ENCODE measurements at regions not wholly inside any gene's neighbourhood (a gene's known extent, or its start where the extent isn't known, plus 50 kb on each side); places are given as distances from the start of the nearest gene placed in this dataset.

DNA sequence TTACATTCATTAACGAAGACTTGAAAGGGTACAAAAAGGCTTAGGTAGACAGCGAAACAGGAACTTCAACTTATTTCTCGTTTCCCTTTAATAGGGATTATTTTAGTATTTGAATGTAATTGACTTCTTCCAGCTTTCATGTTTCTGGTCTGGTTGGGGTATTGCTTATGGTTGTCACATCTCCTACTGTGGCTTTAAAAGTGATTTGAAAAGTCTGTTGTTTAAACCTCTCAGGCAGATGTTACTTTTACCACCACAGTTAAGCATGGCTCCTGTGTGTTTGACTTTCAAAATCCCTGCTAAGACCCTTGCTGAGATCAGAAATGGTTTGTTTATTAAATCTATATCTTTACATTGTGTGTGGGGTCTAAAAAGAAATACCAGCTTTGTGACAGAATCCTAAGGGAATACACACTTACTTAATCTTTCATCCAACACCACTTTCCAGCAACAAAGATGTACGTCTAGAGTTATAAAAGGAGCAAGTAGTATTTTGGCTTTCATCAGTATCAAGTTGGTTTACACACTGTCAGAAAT, 661.2 kb downstream of the FAT4 start:
- DNase-seq: no peak

DNA sequence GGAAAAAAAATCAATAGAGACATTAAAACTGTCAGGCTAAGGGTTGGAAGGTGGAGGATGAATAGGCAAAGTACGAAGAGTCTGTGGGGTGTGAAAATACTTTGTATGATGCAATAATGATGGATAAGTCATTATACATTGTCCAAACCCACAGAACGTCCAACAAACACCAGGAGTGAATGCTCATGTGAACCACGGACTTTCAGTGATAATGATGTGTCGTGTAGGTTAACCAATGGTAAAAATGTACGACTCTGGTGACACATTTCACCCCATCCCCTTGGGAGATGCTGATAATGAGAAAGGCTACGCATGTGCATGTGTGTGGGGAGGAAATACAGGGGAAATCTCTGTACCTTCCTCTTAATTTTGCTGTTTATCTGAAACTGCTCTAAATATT, 665.2 kb downstream of the FAT4 start:
- no peak for DNase-seq

DNA sequence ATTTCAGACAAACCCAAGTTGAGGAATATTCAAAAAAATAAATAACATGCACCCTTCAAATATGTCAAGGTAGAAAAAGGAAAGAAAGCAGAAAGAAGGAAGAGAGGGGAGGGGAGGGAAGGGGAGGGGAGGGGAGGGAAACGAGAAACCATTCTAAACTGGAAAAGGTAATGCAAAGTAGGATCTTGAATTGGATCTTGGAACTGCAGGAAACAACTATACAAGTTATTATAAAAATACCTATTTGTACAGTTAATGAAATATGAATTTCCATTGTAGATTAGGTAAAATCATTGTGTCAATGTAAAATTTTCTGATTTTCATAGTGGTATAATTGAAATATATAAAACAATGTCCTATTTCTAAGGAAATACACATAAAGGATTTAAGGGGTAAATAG, 668.4 kb downstream of the FAT4 start:
- no peak for DNase-seq

DNA sequence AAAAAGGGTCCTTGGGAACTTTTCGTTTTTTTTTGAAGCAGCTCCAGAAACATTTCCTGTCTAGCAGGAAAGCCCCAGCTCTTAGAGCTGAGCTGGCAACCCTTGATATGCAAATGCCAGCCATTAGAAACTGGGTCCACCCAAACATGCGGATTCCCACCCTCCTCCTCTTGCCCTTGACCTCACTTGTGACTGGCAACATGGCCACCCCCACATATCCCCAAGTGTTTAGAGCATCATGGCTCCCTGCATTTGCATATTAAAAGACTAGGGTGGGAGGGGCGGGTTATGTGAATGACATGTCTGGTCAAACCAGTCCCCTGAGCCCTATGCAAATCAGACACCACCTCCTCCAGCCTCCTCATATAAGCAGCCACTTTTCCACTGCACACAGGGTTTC, 671.1 kb downstream of the FAT4 start:
- DNase-seq: peak; percentile 42

DNA sequence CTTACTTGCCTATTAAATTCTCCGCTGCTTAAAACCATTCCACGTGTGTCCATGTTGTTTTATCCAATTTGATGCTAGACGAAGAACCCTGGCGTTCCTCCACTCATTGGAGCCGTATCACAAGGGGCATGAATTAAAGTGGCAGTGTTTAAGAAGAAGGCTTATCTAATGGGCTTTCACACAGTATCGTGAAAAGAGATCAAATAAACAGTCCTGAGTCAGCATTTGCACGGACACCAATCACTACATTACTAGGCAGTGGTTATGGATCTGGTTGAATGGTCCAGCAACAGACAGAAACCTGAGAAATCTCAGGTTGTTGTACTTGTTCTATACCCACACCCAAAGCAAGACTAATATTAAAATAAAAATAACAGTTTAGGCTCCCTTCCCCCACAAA, 671.6 kb downstream of the FAT4 start:
- DNase-seq: no peak

DNA sequence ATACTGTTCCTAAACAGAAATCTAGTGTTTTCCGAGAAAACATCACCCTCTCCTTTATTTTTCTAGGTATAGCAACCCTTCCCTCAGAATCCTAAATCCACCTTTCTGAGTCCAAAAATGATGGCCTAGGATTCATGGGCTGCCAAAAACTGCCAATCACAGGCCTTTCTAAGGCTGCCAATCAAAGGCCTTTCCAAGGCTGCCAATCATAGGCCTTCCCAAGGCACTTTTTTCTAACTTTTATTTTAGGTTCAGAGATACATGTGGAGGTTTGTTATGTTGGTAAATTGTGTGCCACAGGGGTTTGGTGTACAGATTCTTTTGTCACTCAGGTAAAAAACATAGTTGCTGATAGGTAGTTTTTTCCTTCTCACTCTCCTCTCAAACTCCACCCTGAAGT, 673.7 kb downstream of the FAT4 start:
- DNase-seq: no peak

DNA sequence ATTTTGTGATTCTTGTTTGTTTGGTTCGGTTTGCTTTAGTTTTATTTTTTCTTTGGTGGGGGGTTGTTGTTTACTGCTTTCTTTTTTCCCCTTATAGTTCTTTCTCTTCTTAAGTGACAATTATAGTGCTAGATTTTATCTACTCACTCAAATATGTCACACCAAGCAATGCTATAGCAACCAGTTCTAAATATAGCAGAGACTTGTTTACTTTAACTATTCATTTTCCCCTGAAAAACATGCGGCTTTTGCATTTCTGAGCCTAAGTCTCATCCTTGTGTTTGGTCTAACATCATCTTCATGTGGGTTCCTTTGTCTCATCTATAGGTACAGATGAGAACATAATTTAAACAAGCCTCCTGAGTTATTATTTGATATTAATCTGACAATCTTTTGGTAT, 676.6 kb downstream of the FAT4 start:
- no peak for DNase-seq

DNA sequence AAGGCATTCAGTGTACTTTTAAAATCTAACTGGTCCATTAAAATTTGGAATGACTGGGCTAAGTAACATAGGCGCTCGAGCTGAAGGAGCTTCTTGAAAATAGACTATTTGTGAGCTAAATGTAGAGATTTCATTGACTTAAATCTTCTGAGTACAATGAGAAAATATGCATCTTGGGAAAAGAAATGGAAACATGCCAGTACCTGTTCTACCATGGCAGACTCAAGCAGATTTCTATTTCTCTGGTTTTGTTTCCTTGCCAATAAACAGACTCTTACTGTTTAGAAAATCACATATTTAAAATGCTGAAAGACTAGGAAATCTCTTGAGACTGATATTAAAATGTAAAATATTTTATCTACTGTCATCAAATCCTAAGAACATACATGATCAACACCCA, 678.1 kb downstream of the FAT4 start:
- DNase-seq: no peak

DNA sequence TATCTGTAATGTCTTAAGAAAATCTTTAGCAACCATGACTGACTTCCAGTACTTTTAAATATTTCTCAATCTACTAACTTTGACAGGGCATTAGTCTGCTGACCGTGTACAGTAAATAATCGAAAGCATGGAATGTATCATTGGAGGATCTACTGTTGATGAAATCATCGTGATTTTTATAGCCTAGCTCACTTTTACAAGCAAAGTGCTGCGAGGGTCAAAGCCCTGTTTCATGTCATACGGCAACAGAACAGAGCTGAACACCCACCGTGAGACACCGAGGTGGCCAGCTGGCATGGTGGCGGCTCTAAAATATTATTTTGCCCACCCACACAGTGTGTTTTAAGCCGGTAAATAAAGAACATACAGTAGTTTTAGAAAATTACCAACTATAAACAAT, 679.3 kb downstream of the FAT4 start:
- DNase-seq: no peak

DNA sequence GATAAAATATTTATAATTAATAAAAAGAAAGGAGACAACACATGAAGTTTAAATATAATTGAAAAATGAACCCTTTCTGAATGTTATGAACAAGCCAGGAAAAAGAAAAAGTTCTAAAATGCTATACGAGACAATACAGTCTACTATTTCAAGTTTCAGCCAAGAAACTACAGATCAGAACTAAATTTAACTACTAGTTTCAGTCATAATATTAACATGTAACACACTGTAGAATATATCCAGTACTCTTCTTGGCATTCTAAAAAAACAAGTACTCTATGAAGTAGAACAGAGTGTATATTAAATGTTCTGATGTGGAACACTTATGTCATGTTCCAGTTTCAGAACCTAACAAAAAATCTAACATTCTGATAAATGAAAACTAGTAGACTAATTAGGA, 679.7 kb downstream of the FAT4 start:
- DNase-seq: no peak

DNA sequence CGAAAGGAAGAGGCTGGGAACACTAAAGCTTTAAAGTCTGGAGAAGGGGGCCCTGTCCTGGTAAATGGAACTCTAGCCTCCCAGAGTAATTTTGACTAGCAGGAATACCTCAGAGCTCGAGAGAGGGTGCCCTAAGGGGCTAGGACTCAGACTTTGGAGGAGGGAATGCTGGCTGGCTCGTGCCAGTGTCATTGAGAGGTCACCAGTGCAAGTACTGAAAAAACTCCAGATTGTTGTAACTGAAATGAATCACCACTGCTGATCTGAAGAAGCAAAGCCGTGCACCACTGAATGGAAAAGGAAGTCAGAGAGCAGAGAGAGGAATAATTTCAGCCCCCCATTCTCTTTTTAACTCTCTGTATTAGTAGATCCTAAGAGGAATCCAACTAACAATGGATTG, 690.2 kb downstream of the FAT4 start:
- no peak for DNase-seq

DNA sequence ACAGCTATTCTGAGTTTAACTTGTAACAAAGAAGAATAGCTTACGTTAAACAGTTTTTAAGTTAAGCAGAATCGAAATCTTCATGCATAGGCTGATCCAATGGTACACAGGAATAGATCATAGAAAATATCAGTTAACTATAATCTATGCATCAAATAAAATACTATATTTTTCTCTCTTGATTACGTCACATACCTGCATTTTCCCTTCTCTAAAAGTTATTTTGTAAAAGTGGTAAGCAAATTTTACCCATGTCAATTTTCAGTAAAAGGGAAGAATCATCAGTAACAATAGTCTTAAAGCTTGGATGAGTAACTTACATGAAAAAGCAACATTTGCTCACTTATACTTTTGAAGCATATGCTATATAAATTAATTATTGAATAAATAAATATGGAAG, 692.4 kb downstream of the FAT4 start:
- no peak for DNase-seq

DNA sequence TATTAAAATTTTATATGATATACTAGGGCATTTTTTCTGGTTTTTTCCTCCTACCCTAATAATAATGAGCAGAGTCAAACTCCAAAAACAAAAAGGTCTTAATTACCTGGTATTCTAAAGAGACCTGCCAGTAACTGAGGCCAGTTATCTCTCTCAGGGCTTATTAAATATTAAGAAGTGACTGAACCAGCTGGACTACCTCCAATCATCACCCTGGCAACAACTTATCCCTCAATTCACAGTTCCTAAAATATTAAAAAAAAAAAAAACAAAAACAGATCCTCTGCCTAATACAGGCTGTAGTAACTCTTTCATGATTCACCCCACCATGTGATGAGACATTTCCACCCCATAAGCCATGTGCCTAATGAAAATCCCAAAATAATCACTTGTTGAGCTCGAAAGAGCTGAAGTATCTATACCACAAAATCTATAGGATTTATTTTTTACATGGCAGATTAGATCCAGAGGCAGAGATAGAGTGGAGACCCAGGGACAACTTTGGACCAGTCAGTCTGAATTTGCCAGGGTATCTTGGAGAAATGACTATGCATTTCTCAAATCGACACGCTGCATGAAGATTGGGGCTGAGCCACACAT, 698.0 kb downstream of the FAT4 start:
- no peak for DNase-seq

DNA sequence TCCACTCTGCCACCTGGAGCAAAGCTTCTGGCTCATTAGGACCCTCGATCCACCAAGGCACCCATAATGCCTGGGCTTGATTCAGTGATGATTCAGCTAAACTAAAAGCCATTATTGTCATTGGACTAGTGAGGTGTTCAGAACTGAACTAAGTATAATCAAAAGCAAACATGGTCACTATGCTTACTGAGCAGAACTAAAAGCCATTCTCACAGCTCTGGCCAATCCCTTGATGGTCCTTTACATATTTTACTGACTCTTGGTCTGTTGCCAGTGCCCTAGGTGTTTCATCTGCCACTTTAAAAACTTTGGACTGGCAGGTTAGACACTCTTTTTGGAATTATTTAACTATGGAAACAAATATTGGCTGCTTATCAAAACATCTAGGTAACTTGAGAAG, 703.5 kb downstream of the FAT4 start:
- DNase-seq: no peak

DNA sequence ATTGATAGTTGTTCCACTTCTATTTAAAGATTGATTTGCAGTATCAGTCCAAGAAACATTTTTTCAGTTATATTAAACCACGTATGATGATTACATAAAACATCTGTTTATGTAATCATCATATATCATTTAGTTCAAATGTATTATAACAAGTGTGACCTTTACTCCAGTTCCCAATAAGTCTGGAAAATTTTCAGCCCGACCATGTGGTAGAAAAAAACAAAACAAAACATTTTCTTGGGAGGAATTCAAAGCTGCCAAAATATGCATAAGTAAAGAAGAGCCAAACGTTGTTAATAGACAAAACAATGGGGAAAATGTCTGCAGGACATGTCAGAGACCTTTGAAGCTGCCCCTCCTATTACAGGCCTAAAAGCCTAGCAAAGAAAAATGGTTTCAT, 709.1 kb downstream of the FAT4 start:
- no peak for DNase-seq

DNA sequence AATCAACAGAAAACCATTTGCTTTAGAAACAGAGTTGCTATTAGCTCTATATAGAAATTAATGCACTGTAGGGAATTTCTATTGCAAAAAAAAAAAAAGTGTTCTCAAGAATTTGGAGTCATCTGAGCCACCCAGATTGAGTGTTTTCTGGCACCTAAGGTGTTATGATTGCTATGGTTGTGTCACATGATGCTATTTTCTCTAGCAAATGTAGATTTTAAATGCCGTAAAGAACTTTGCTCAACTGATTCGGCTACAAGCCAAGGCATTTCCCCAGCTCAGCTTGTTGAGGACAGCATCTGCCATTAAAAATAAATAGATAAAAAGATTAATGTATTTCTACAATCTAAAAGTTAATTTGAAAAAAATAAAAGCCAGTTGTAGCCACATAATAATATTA, 712.8 kb downstream of the FAT4 start:
- no peak for DNase-seq

DNA sequence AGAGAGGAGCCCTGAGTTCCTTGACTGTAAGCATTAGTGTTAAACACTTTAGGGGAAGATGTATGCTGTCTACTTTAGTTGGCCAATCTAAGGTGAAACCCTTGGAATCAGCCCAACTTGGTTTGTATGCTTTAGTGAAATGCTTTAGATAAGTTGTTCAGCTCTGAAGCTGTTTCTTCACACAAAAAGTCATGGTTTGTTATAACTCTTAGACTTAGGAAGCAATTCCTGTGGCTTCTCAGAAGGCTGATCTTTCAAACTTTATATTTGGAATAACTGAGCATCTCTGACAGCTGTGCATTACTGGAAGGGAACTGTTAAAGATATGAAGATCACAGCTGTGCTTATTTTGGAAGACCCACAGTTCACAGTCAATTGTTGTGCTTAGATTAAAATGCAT, 714.1 kb downstream of the FAT4 start:
- no peak for DNase-seq

DNA sequence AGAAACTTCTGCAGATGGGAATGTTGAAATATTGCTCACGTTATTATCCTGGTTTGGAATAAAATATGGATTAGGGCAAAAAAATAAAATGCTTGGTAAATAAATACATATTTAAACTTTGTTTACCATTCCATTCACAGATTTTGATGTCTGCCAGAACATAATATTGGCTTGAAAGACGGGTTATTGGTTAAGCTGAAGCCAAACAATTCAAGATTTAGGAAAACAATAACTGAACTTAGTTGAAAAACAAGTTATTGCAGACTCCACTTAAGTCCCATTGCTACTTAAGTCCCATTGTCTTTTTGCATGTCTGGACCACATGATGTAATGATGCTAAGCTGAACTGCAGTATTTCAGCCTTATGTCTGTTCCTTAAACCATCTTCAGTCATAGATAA, 722.5 kb downstream of the FAT4 start:
- no peak for DNase-seq

DNA sequence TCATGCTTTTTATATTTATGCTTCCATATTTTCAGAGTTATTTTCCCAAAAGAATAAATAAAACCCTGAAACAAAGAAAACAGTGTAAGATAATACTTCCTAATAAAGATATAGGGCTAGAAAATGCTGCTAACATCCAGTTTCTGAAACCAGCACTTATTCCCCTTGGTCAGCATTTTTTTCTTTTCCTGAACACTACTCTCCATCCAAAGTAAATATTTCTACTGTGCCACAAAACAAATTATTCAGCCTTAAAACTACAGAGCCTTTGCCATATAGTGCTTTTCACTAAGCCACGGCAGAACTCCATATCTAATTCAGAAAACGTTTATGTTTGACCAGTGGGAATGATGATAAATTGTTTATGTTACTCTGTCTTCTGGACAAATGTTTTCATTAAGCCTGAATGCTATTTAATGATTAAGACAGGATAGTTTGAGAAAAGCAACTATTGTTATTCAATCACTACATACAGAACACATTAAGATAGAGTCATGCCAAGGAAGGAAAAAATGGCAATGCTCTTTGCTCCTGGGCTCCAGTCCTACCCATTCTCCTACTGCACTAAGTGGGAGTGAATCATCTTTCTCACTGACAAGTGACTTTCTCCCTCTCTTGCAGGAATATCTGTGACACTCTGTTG, 723.9 kb downstream of the FAT4 start:
- no peak for DNase-seq

DNA sequence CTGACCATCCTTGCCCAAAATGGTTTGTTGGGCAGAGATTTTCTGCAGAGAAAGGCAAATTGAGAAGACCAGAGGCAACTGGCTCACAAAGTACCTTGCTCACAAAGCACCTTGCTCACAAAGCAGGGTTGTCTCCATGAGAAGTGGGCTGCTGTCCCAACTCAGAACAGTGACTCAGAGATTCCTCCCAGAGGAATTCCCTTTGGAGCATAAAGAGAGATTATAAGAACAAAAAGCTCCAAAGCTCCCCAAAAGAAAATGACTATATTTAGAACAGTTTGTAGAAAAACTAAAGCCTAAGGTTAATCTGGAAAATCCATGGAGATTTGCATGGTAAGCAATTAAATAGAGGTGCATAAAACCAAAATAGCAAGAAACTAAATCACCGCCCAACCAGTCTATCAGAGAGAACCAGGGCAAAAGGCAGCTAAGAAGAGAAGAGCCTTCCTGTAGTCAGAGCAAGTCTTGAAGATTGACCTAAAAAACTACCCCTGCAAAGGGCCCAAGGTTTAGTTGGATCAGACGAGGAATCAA, 731.4 kb downstream of the FAT4 start:
- no peak for DNase-seq

DNA sequence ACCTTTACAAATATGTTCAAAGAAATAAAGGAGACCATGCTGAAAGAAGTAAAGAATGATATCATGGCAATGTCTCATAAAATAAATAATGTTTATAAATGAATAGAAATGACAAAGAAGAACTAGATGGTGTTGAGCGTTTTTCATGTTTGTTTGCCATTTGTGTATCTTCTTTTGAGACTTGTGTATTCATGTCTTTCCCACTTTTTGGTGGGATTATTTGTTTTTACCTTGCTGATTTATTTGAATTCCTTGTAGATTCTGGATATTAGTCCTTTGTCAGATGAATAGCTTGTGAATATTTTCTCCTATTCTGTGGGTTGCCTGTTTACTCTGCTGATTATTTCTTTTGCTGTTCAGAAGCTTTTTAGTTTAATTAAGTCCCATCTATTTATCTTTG, 732.4 kb downstream of the FAT4 start:
- no peak for DNase-seq

DNA sequence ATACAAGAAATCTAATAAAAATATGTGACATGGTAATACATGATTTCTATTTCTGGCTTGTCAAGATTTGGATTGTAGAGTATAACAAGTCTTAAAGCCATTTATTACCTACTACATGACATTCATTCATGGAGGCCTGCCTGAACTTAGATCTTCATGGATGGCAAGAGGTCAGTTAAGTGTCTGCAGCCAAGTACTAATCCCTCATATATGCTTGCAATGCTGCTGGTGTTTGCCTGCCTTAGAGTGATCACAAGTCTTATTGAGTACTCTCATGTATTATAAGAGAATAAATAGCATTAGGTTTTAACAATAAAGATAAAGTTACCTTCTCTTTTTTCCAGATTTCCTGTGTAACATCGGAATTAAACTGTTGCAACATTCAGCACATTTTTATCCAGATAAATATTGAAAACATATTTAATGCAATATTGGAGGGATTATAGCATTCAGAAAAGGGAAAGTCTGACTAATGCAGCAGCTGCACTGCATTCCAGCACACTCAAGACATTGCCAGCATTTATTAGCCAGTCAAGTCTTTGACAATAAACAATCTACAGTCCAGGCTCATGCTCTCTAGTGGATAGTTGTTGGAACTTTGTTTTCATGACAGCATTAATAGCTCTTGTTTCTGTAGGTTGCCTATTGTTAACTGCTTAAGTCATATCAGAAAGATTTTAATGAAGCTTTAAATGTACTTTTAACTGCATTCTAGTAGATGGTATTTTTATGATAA, 737.1 kb downstream of the FAT4 start:
- DNase-seq: no peak

DNA sequence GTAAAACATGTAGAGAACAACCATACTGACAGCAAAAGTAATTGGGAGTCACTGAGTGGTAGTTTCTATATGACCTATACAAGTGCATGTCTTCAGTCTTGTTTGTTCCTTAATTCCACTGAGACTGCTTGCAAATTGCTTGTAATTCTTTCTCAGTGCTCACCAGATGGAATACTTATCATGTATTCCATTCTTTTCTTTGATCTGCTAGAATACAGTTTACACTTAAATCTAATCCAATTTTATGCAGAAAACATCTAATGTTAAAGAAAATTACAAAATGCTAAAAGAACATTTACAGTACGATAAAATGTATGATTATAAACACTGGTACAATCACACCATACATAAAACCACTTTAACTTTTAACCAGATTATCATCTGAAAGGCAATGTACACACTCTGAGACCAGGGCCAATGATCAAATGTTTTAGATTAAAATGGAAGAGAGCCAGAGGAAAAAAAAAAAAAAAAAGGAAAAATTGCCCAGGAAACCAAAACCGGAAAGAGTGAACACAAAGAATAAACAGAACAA, 741.4 kb downstream of the FAT4 start:
- DNase-seq: no peak

DNA sequence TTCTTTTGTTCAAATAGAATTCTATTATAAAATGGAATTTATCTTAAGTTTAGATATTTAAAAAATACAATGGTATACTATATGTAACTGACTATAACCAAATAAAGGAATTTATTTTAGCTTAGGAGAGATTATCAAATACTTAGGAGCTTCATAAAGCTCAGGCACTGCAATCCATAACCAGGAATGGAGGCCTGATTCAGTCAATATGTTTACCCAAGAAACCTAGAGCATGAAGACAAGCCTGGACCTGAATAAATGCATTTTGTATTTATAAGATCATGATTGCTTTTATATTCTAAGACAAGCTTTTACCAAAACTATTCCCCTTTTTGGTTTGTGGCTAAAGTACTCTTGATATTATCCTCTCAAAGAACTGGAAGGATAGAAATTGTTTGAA, 742.6 kb downstream of the FAT4 start:
- DNase-seq: no peak
